Neural progenitor cell (in vitro differentiated cells): ENCODE measurements at regions not wholly inside any gene's neighbourhood (a gene's known extent, or its start where the extent isn't known, plus 50 kb on each side); places are given as distances from the start of the nearest gene placed in this dataset.

Experiments used
- DNase-seq: peaks from one replicate; pipeline ENCODE4 v3.0.0-alpha.2; 2016; ENCODE audit warnings: low spot score
- H2AFZ ChIP-seq: fragments of 200-600 bp; sonication (generic); replicated peaks from 2 replicates; pipeline ENCODE4 v1.6.1; 2016; ENCODE audit warnings: antibody characterized with exemption
- H3F3A ChIP-seq: fragments of 200-600 bp; sonication (generic); 2 replicates; pipeline ENCODE4 v1.6.1; 2016; ENCODE audit warnings: antibody characterized with exemption, low read depth
- H3K27ac ChIP-seq: fragments of 200-600 bp; sonication (generic); 2 replicates; pipeline ENCODE4 v1.5.1; 2016; ENCODE audit warnings: mild to moderate bottlenecking
- H3K27me3 ChIP-seq: fragments of 200-600 bp; sonication (generic); 2 replicates; pipeline ENCODE4 v1.6.1; 2016; ENCODE audit warnings: mild to moderate bottlenecking, moderate library complexity
- H3K36me3 ChIP-seq: fragments of 200-600 bp; sonication (generic); 2 replicates; pipeline ENCODE4 v1.5.1; 2016
- H3K4me1 ChIP-seq: fragments of 200-600 bp; sonication (generic); 2 replicates; pipeline ENCODE4 v1.6.1; 2016; ENCODE audit warnings: mixed run types
- H3K4me2 ChIP-seq: fragments of 200-600 bp; sonication (generic); 2 replicates; pipeline ENCODE4 v1.6.1; 2016
- H3K4me3 ChIP-seq: fragments of 200-600 bp; sonication (generic); 2 replicates; pipeline ENCODE4 v1.5.1; 2016
- H3K79me2 ChIP-seq: fragments of 200-600 bp; sonication (generic); 2 replicates; pipeline ENCODE4 v1.6.1; 2016; ENCODE audit warnings: low read depth
- H3K9ac ChIP-seq: fragments of 200-600 bp; sonication (generic); 2 replicates; pipeline ENCODE4 v1.6.1; 2016
- H3K9me3 ChIP-seq: fragments of 200-600 bp; sonication (generic); 2 replicates; pipeline ENCODE4 v1.5.1; 2016; ENCODE audit warnings: low read depth
- H4K20me1 ChIP-seq: fragments of 200-600 bp; sonication (generic); 2 replicates; pipeline ENCODE4 v1.6.1; 2016; ENCODE audit warnings: low read depth
- H3K27ac Mint-ChIP-seq: 3 replicates; pipeline ENCODE4 v1.8.0; 2021; ENCODE audit warnings: mixed read lengths
- H3K27me3 Mint-ChIP-seq: 2 replicates; pipeline ENCODE4 v1.8.0; 2022; ENCODE audit warnings: low read depth, mild to moderate bottlenecking, inconsistent platforms, moderate library complexity, mixed read lengths; ENCODE audit not compliant: insufficient read depth
- H3K36me3 Mint-ChIP-seq: 3 replicates; pipeline ENCODE4 v1.8.0; 2021; ENCODE audit warnings: mixed read lengths
- H3K4me1 Mint-ChIP-seq: 3 replicates; pipeline ENCODE4 v1.8.0; 2021; ENCODE audit warnings: mixed read lengths
- H3K4me3 Mint-ChIP-seq: 3 replicates; pipeline ENCODE4 v1.8.0; 2021; ENCODE audit warnings: mild to moderate bottlenecking, moderate library complexity, mixed read lengths
- H3K9me3 Mint-ChIP-seq: 3 replicates; pipeline ENCODE4 v1.8.0; 2020; ENCODE audit warnings: mixed read lengths
- CTCF ChIP-seq: fragments of 200-600 bp; sonication (generic); IDR thresholded peaks from 2 replicates; pipeline ENCODE4 v1.5.1; 2017; ENCODE audit warnings: antibody characterized with exemption, mild to moderate bottlenecking
- EZH2 ChIP-seq: fragments of 200-600 bp; sonication (generic); IDR thresholded peaks from 2 replicates; pipeline ENCODE4 v1.6.1; 2017; ENCODE audit warnings: antibody characterized with exemption, mild to moderate bottlenecking, moderate library complexity
- EZH2phosphoT487 ChIP-seq: fragments of 200-600 bp; sonication (generic); IDR thresholded peaks from 2 replicates; pipeline ENCODE4 v1.6.1; 2017; ENCODE audit warnings: antibody characterized with exemption

GRCh38 chr10:57964351-57964750, 303.3 kb downstream of the IPMK start:
- Histone ChIP-seq H3K4me3 (no peak overlapping the region), H3K9me3 (no peaks in the 10 kb centered on the region), H3F3A (no peaks in the 10 kb centered on the region), H3K9ac (no peak overlapping the region), H4K20me1 (no peaks in the 10 kb centered on the region), H3K27me3 (no peaks in the 10 kb centered on the region), H3K79me2 (no peaks in the 10 kb centered on the region), H2AFZ (no peak overlapping the region), H3K4me1 (no peaks in the 10 kb centered on the region), H3K27ac (no peak overlapping the region), H3K36me3 (no peaks in the 10 kb centered on the region), H3K4me2 (no peak overlapping the region)
- no peak overlapping the region for H3K4me3 Mint-ChIP-seq
- H3K4me1 Mint-ChIP-seq = peaks cover 7% of the 10 kb centered on the region
- no peaks in the 10 kb centered on the region for H3K36me3 Mint-ChIP-seq
- no peaks in the 10 kb centered on the region for H3K27me3 Mint-ChIP-seq
- DNase-seq = no peak
- no peaks in the 10 kb centered on the region for H3K9me3 Mint-ChIP-seq
- TF ChIP-seq EZH2 (no peak), EZH2phosphoT487 (no peak), CTCF (no peak)
- H3K27ac Mint-ChIP-seq = no peak overlapping the region

- Histone ChIP-seq H3K4me3 (no peak overlapping the region), H3K79me2 (no peaks in the 10 kb centered on the region), H3K4me2 (no peak overlapping the region), H4K20me1 (no peaks in the 10 kb centered on the region), H3K9ac (no peak overlapping the region), H3K4me1 (no peaks in the 10 kb centered on the region), H2AFZ (no peak overlapping the region), H3K27me3 (no peaks in the 10 kb centered on the region), H3F3A (no peaks in the 10 kb centered on the region), H3K27ac (no peak overlapping the region), H3K36me3 (no peaks in the 10 kb centered on the region), H3K9me3 (no peaks in the 10 kb centered on the region)
- Mint-ChIP-seq H3K9me3 (no peaks in the 10 kb centered on the region), H3K27ac (no peak overlapping the region), H3K4me3 (no peak overlapping the region), H3K4me1 (peaks cover 7% of the 10 kb centered on the region), H3K36me3 (no peaks in the 10 kb centered on the region), H3K27me3 (no peaks in the 10 kb centered on the region)
- DNase-seq = no peak
- no peak for TF ChIP-seq CTCF
- TF ChIP-seq EZH2 = no peak
- TF ChIP-seq EZH2phosphoT487 = no peak
Observed at GRCh38 chr10:57963546-57963945, 304.1 kb downstream of the IPMK start.

- Histone ChIP-seq H3K36me3 (no peaks in the 10 kb centered on the region), H4K20me1 (no peaks in the 10 kb centered on the region), H3K79me2 (no peaks in the 10 kb centered on the region), H3K4me2 (no peak overlapping the region), H3K9me3 (no peaks in the 10 kb centered on the region), H3F3A (no peaks in the 10 kb centered on the region), H3K4me3 (no peak overlapping the region), H3K4me1 (no peaks in the 10 kb centered on the region), H3K27ac (no peak overlapping the region), H2AFZ (no peak overlapping the region), H3K9ac (no peak overlapping the region), H3K27me3 (no peaks in the 10 kb centered on the region)
- Mint-ChIP-seq H3K36me3 (no peaks in the 10 kb centered on the region), H3K4me1 (peaks cover under 1% of the 10 kb centered on the region), H3K9me3 (no peaks in the 10 kb centered on the region), H3K4me3 (no peak overlapping the region), H3K27me3 (no peaks in the 10 kb centered on the region), H3K27ac (no peak overlapping the region)
- TF ChIP-seq CTCF (no peak), EZH2 (no peak), EZH2phosphoT487 (no peak)
- no peak for DNase-seq
Observed at GRCh38 chr10:57962839-57963238, 304.9 kb downstream of the IPMK start.

- no peak overlapping the region for H2AFZ ChIP-seq
Observed at GRCh38 chr10:57961487-57961886, 306.2 kb downstream of the IPMK start.

More at GRCh38 chr10:57961487-57961886, 306.2 kb downstream of the IPMK start:
- H3K9me3 ChIP-seq = no peaks in the 10 kb centered on the region
- H4K20me1 ChIP-seq = no peaks in the 10 kb centered on the region
- Mint-ChIP-seq H3K4me3 (no peak overlapping the region), H3K4me1 (no peaks in the 10 kb centered on the region), H3K36me3 (no peaks in the 10 kb centered on the region), H3K9me3 (no peaks in the 10 kb centered on the region), H3K27ac (no peak overlapping the region), H3K27me3 (no peaks in the 10 kb centered on the region)
- no peak for DNase-seq
- H3K36me3 ChIP-seq = no peaks in the 10 kb centered on the region
- H3K27me3 ChIP-seq = no peaks in the 10 kb centered on the region
- H3K79me2 ChIP-seq = no peaks in the 10 kb centered on the region
- no peak overlapping the region for H3K27ac ChIP-seq
- no peaks in the 10 kb centered on the region for H3F3A ChIP-seq
- H3K4me3 ChIP-seq = no peak overlapping the region
- no peak overlapping the region for H3K9ac ChIP-seq
- TF ChIP-seq EZH2 (no peak), CTCF (no peak), EZH2phosphoT487 (no peak)
- H3K4me2 ChIP-seq = no peak overlapping the region
- no peaks in the 10 kb centered on the region for H3K4me1 ChIP-seq
